Heart left ventricle (tissue), 13 donors: ENCODE measurements at regions not wholly inside any gene's neighbourhood (a gene's known extent, or its start where the extent isn't known, plus 50 kb on each side); places are given as distances from the start of the nearest gene placed in this dataset.

Experiments used
- POLR2A ChIP-seq, 2 donors: fragments of 450-650 bp; IDR thresholded peaks; one replicate each; pipeline ENCODE4 v1.6.1; 2017; ENCODE audit warnings: antibody characterized with exemption in 2 of 2, mild to moderate bottlenecking in 2 of 2, moderate library complexity in 2 of 2
- TF ChIP-seq, protein P1 (sequence below), 12 donors: fragments of 200-600 bp; sonication (generic) in 4 of 12; IDR thresholded peaks; one replicate each; pipeline versions ENCODE4 v1.5.0 to v1.8.0; 2018 to 2022; ENCODE audit warnings: antibody characterized with exemption in 12 of 12, mild to moderate bottlenecking in 5 of 12
- donor health status: ischemic (EF 13 %, LVEDD 7.1; RV severe dilation, severe dysfunction).
- donor health status: DM: no; HTN: yes; CAD: no.
- donor health status: DM: no; HTN: no; CAD: no.
- donor health status: ischemic (EF 25% LVEDD 6.9; RV normal size, moderate dysfunction).
- donor health status: ischemic (EF 25% LVEDD 5.7; RV mildly dilated, moderate dysfunction).
- donor health status: ischemic (EF 35%, LVEDD 5.7; RV mildly dilated, moderate dysfunction).
- donor health status: nonischemic (EF 11% LVEDD 7.7; RV severe dilation, severe dysfunction).
- donor health status: DM: yes; HTN: yes; CAD: no.
- donor health status: PGD.
- donor health status: ischemic (EF 29% LVEDD 5.4; RV normal size, mild dysfunction).
- donor health status: nonischemic (EF 23%, LVEDD 6.1; RV moderate dilation, normal function).

DNA sequence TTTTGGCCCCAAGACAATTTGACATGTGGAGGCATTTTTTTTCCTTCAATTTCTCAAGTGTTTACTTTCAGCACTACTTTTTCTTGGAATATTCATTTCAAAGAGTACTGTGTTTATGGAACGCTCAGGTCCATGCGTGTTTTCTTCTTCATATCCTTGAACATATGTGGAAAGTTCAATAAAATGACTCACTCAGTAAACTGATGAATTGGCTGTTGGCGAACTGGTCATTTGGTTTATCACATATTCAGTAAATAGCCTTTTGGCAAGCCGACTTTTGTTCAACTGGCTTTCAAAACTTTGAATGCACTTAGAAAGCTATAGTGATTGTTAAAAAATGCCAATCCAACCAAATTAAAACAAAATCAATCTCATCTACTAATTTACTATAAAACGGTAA, 964.6 kb upstream of the SLC35B3 start:
- TF ChIP-seq, protein P1, sequence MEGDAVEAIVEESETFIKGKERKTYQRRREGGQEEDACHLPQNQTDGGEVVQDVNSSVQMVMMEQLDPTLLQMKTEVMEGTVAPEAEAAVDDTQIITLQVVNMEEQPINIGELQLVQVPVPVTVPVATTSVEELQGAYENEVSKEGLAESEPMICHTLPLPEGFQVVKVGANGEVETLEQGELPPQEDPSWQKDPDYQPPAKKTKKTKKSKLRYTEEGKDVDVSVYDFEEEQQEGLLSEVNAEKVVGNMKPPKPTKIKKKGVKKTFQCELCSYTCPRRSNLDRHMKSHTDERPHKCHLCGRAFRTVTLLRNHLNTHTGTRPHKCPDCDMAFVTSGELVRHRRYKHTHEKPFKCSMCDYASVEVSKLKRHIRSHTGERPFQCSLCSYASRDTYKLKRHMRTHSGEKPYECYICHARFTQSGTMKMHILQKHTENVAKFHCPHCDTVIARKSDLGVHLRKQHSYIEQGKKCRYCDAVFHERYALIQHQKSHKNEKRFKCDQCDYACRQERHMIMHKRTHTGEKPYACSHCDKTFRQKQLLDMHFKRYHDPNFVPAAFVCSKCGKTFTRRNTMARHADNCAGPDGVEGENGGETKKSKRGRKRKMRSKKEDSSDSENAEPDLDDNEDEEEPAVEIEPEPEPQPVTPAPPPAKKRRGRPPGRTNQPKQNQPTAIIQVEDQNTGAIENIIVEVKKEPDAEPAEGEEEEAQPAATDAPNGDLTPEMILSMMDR (IDR thresholded peaks at IDR 0.05), result no peak
- TF ChIP-seq POLR2A (IDR thresholded peaks at IDR 0.05), result no peak
